GM06990 (cell line): ENCODE measurements at regions not wholly inside any gene's neighbourhood (a gene's known extent, or its start where the extent isn't known, plus 50 kb on each side); places are given as distances from the start of the nearest gene placed in this dataset.
"Not testable (repeated sequence)": the region's sequence is repeated elsewhere in the genome, so short reads cannot be mapped to it uniquely, and the experiment has no call there.

ENCODE experiments used
- DNase-seq: peaks from one replicate; pipeline ENCODE4 v3.0.0-alpha.2; 2011; ENCODE audit not compliant: insufficient read length; ENCODE audit errors: extremely low read depth
- H3K27me3 ChIP-seq: replicated peaks from 2 replicates; pipeline ENCODE4 v1.6.0; 2011; ENCODE audit warnings: low read length; ENCODE audit not compliant: control insufficient read depth, insufficient read depth
- H3K36me3 ChIP-seq: 2 replicates; pipeline ENCODE4 v1.5.1; 2011; ENCODE audit warnings: low read length; ENCODE audit not compliant: control insufficient read depth, insufficient read depth
- H3K4me3 ChIP-seq: replicated peaks from 2 replicates; pipeline ENCODE4 v1.5.1; 2011; ENCODE audit warnings: low read depth, mild to moderate bottlenecking, control low read depth, low read length
- TF ChIP-seq, protein P1 (sequence below): IDR thresholded peaks from 2 replicates; pipeline ENCODE4 v1.5.1; 2011; ENCODE audit warnings: low read length, control low read depth, mild to moderate bottlenecking, inconsistent platforms; ENCODE audit not compliant: insufficient read depth, poor library complexity, severe bottlenecking

GRCh38 chr6:51213811-51214210 is 395.1 kb downstream of the TFAP2B start:
- H3K4me3 ChIP-seq: no peak overlapping the region
- no peaks in the 10 kb centered on the region for H3K27me3 ChIP-seq
- no peaks in the 10 kb centered on the region for H3K36me3 ChIP-seq
- TF ChIP-seq, protein P1, sequence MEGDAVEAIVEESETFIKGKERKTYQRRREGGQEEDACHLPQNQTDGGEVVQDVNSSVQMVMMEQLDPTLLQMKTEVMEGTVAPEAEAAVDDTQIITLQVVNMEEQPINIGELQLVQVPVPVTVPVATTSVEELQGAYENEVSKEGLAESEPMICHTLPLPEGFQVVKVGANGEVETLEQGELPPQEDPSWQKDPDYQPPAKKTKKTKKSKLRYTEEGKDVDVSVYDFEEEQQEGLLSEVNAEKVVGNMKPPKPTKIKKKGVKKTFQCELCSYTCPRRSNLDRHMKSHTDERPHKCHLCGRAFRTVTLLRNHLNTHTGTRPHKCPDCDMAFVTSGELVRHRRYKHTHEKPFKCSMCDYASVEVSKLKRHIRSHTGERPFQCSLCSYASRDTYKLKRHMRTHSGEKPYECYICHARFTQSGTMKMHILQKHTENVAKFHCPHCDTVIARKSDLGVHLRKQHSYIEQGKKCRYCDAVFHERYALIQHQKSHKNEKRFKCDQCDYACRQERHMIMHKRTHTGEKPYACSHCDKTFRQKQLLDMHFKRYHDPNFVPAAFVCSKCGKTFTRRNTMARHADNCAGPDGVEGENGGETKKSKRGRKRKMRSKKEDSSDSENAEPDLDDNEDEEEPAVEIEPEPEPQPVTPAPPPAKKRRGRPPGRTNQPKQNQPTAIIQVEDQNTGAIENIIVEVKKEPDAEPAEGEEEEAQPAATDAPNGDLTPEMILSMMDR: no peak
- peak; percentile 1 for DNase-seq

DNA sequence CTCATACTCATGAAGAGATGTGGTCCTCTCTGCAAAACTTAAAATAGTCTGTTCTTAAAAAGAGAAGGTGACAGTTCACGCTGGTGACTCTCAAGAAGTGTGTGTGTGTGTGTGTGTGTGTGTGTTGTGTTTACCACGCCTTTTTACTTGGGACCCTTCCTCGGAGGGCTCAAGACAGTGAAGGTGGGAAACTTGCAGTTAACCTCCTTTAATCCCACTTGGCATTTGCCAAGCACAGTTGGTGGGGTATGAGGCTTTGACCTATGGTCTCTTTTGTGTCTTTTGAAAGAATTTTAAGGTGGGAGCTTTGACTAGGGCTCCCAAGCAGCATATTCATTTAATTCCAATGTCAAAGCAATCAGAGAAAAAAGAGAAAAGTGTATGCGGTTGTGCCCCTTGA is 395.8 kb downstream of the TFAP2B start:
- Histone ChIP-seq H3K36me3 (no peaks in the 10 kb centered on the region), H3K4me3 (no peak overlapping the region), H3K27me3 (no peaks in the 10 kb centered on the region)
- TF ChIP-seq, protein P1: no peak
- no peak for DNase-seq

DNA sequence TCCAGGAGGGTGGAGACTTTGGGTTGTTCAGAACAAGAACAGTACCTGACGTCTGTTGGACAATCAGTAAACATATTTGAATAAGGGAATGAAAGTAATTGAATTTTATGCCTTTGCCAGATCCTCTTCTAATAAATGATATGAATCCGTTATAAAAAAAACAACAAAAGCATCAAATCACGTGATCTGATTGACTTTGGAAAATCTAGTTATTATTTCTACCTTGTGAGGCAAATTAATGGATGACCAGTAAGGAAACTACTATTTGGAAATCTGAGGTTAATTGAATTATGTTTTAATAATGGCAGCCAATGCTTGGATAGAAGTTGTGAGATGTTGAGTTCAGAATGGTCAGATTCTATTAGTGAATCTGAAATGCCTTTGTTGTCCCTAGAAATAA is 399.5 kb downstream of the TFAP2B start:
- TF ChIP-seq, protein P1: no peak
- Histone ChIP-seq H3K27me3 (no peaks in the 10 kb centered on the region), H3K4me3 (no peak overlapping the region), H3K36me3 (no peaks in the 10 kb centered on the region)
- DNase-seq: no peak

DNA sequence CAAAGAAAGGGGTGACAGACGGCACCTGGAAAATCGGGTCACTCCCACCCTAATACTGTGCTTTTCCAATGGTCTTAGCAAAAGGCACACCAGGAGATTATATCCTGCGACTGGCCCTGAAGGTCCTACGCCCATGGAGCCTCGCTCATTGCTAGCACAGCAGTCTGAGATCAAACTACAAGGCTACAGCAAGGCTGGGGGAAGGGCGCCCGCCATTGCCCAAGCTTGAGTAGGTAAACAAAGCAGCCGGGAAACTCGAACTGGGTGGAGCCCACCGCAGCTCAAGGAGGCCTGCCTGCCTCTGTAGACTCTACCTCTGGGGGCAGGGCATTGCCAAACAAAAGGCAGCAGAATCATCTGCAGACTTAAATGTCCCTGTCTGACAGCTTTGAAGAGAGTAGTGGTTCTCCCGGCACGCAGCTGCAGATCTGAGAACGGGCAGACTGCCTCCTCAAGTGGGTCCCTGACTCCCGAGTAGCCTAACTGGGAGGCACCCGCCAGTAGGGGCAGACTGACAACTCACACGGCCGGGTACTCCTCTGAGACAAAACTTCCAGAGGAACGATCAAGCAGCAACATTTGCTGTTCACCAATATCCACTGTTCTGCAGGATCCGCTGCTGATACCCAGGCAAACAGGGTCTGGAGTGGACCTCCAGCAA is 406.0 kb downstream of the TFAP2B start:
- H3K27me3 ChIP-seq, H3K36me3 ChIP-seq, DNase-seq, H3K4me3 ChIP-seq: not testable (repeated sequence)

DNA sequence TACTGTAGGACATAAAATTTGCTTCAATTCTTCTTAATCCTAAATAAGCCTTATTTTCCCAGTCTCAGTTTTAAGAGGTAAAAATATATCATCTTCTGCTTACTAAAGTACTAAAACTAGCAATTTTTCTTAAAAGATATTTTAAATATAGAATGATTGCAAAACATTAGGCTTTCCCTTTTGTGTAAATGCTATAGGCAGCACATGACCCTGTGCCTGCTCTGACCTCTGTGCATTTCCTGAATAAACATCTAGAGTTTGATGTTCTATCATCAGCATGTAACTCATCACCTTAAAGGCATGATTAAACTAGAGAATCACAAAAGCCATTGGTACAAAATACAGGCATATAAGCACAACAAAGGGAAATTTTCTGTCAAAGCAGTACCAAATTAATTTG is 422.7 kb downstream of the TFAP2B start:
- Histone ChIP-seq H3K4me3 (no peak overlapping the region), H3K27me3 (no peaks in the 10 kb centered on the region), H3K36me3 (no peaks in the 10 kb centered on the region)
- DNase-seq: no peak
- TF ChIP-seq, protein P1: no peak

DNA sequence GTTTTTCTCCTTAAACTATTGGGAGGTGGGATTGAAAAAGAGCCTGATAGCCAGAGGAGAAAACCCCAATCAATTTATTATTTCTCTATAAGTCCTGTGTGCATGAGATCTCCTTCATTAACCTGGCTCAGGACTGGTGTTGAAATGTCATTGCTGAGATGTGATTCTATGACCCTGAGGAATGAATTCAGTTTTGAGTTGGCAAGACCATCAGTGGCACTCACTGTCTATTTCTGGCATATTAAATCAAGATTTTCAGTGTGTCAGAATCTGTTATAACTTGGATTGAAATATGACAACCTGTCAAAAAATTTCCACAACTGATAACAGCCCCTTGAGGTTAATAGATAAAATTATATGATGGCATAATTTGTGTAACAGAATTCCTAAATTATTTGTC is 431.1 kb downstream of the TFAP2B start:
- TF ChIP-seq, protein P1: no peak
- Histone ChIP-seq H3K27me3 (no peaks in the 10 kb centered on the region; the same call in 1 of the 2 replicates), H3K36me3 (no peaks in the 10 kb centered on the region), H3K4me3 (no peak overlapping the region)
- no peak for DNase-seq
